ENCODE measurements at regions not wholly inside any gene's neighbourhood (a gene's known extent, or its start where the extent isn't known, plus 50 kb on each side); places are given as distances from the start of the nearest gene placed in this dataset.
"Not testable (repeated sequence)": the region's sequence is repeated elsewhere in the genome, so short reads cannot be mapped to it uniquely, and the experiment has no call there.

DNA sequence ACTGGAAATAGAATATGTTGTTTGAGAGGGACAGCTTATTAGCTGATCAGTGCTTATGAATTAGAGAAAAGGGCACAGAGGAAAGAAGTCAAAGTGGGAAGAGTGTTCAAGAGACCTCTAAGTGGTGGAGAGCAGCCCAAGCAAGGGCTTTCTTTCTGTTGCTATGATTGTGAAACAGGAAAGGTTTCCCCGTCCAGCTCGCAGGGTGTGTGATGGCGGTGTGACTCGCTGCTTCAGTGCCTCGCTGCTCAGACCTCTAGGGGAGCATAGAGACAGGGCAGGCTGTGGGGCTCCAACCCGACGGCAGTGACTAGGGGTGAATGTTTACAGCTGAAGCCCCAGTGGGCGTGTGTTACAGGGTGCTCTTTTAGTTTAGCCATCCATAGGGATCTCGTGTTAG is 166.5 kb upstream of the COPS8 start:
- no peak overlapping the region for H3K4me3 ChIP-seq (replicated peaks; ENCODE audit: low read depth, low read length)
- no peak for DNase-seq (ENCODE audit: extremely low read depth, low read depth)
- TF ChIP-seq, protein P1, sequence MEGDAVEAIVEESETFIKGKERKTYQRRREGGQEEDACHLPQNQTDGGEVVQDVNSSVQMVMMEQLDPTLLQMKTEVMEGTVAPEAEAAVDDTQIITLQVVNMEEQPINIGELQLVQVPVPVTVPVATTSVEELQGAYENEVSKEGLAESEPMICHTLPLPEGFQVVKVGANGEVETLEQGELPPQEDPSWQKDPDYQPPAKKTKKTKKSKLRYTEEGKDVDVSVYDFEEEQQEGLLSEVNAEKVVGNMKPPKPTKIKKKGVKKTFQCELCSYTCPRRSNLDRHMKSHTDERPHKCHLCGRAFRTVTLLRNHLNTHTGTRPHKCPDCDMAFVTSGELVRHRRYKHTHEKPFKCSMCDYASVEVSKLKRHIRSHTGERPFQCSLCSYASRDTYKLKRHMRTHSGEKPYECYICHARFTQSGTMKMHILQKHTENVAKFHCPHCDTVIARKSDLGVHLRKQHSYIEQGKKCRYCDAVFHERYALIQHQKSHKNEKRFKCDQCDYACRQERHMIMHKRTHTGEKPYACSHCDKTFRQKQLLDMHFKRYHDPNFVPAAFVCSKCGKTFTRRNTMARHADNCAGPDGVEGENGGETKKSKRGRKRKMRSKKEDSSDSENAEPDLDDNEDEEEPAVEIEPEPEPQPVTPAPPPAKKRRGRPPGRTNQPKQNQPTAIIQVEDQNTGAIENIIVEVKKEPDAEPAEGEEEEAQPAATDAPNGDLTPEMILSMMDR (IDR thresholded peaks at IDR 0.05; ENCODE audit: low read depth, low read length, missing control alignments): no peak

GRCh38 chr2:236919801-236920379 is 165.8 kb upstream of the COPS8 start:
- DNase-seq (ENCODE audit: extremely low read depth, low read depth); H3K4me3 ChIP-seq (replicated peaks; ENCODE audit: low read depth, low read length): not testable (repeated sequence)

DNA sequence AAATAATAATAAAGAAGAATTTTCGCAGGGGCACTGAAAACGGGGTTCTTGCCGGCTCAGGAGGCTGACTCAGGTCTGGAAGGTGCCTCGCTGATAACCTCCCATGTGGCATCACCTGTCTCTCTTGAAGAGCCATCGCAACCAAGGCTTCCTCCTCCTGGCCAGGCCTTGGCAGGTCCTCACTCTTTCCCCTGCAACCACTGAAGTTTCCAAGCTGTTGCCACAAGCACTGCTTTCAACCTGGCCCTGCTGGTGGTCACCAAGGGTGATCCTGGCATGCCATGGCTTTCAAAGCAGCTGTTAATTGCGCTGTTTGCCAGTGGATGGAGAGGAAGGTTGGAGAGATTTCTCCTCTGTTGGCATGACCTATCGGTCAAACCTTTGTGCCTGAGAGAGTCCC is 163.6 kb upstream of the COPS8 start:
- TF ChIP-seq, protein P1 (IDR thresholded peaks at IDR 0.05; ENCODE audit: low read depth, low read length, missing control alignments): no peak
- DNase-seq (ENCODE audit: extremely low read depth, low read depth): no peak
- no peak overlapping the region for H3K4me3 ChIP-seq (replicated peaks; ENCODE audit: low read depth, low read length)

DNA sequence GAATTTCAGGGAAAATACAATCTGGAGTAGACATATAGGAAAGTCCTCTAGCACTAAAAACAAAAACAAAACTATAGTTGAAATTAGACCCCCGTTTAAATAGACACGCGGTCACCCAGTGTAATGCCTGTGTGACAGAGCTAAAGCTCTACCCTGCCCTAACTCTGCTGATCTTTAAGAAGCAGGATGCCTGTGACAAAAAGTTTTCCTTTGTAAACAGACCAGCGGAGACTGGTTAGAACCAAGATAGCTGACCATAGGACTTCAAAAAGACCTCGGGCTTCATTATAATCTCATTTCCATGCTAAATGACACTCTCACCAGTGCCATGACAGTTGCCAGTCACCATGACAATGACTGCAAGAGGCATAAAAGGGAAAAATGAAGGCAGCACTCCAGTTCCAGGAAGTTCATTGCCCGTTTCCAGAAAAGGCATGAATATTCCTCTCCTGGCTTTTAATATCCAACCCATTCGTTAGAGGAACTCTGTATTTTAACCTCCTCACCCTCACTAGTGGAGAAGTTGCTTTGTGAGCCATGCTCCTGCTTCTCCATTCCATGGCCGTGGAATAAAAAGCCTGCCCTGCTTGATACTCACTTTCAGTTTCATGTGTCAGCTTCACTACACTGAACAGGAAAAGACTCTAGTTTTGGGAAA is 157.2 kb upstream of the COPS8 start:
- no peak for DNase-seq (ENCODE audit: extremely low read depth, low read depth)
- H3K4me3 ChIP-seq (replicated peaks; ENCODE audit: low read depth, low read length): no peak overlapping the region
- TF ChIP-seq, protein P1 (IDR thresholded peaks at IDR 0.05; ENCODE audit: low read depth, low read length, missing control alignments): no peak

DNA sequence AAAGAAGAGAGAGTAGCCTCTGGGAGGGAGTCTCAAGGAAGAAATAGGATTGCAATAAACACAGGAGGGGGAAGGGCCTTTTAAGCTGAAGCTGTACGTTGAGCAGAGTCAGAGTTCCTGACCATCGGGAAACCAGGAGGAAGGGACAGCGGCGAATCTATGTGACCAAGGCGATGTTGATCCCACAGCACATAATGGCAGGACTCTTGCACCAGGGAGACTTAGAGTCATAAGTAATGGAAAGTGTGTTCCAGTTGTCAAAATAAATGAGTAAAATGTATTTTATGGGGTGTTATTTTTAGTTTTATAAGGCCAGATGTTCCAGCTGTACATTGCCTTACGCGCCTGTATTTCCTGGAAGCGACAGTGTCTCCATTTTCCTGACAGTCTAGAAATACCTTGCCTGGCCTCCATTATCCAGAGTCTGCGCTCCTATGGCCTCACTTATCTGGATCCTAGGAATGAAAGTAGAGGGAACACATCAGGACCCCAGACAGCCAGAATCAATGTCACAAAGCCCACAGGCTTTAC is 152.8 kb upstream of the COPS8 start:
- peak; percentile 59 for DNase-seq (ENCODE audit: extremely low read depth, low read depth)
- TF ChIP-seq, protein P1 (IDR thresholded peaks at IDR 0.05; ENCODE audit: low read depth, low read length, missing control alignments): no peak
- H3K4me3 ChIP-seq (replicated peaks; ENCODE audit: low read depth, low read length): no peak overlapping the region

- TF ChIP-seq, protein P1 (IDR thresholded peaks at IDR 0.05; ENCODE audit: low read depth, low read length, missing control alignments): no peak
- H3K4me3 ChIP-seq (replicated peaks; ENCODE audit: low read depth, low read length): no peak overlapping the region
- no peak for DNase-seq (ENCODE audit: extremely low read depth, low read depth)
These were observed 151.5 kb upstream of the COPS8 start for GRCh38 chr2:236934166-236934565.

GRCh38 chr2:236934656-236935055 is 151.0 kb upstream of the COPS8 start:
- H3K4me3 ChIP-seq (replicated peaks; ENCODE audit: low read depth, low read length): no peak overlapping the region
- no peak for DNase-seq (ENCODE audit: extremely low read depth, low read depth)
- TF ChIP-seq, protein P1 (IDR thresholded peaks at IDR 0.05; ENCODE audit: low read depth, low read length, missing control alignments): no peak
